GM21367 (cell line): ENCODE measurements at regions not wholly inside any gene's neighbourhood (a gene's known extent, or its start where the extent isn't known, plus 50 kb on each side); places are given as distances from the start of the nearest gene placed in this dataset.

Experiments
- ATAC-seq: cut with Tn5 transposase; IDR thresholded peaks from one replicate; pipeline ENCODE4 v1.9.1; 2021; ENCODE audit not compliant: unreplicated experiment

GRCh38 chr16:55954906-55955305, 79.7 kb upstream of the CES5A start:
- ATAC-seq, result no peak

DNA sequence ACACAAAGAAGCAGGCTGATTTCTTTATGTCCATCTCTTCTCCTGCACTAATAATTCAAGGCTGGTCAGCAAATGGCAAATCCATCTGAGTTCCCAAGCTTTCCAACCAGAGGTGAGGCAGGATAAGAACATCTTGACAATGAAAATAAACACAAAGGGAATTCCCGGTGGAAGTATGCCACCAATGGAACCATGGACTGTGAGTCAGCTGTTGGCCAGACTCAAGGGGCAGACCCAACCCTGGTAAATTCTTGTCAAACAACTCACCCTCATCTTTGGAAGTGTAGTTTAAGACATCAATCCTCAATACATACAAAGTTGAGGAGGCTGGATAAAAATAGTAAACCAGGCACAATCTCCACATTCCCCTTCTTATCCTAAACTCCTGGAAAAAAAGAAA, 74.3 kb upstream of the CES5A start:
- ATAC-seq, result no peak

- no peak for ATAC-seq
These were observed 73.1 kb upstream of the CES5A start for GRCh38 chr16:55948230-55948629.

- ATAC-seq, result no peak
These were observed 72.2 kb upstream of the CES5A start for GRCh38 chr16:55947366-55947765.

- ATAC-seq, result no peak
These were observed 69.2 kb upstream of the CES5A start for GRCh38 chr16:55944377-55944802.

GRCh38 chr16:55943267-55943666, 68.1 kb upstream of the CES5A start:
- no peak for ATAC-seq

- ATAC-seq, result no peak
These were observed 67.6 kb upstream of the CES5A start for GRCh38 chr16:55942821-55943220.

GRCh38 chr16:55941552-55941951, 66.4 kb upstream of the CES5A start:
- no peak for ATAC-seq

- no peak for ATAC-seq
These were observed 63.0 kb upstream of the CES5A start for GRCh38 chr16:55938126-55938525.

DNA sequence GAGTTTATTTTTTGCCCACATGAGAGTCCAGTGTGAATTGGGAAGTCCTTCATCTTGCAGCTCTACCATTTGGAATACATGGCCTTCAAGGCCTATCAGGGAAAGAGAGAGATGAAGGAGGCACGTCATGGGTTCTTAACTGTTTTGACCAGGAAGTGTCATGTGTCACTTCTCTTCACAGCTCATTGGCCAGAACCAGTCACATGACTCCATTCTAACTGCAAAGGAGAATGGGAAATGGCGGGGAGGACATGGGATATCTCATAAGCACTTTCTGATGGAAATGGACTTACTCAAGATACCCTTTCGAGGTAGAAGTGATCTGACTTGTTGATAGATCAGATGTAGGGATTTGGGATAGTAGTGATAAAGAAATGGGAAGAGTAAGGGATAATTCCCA, 57.9 kb upstream of the CES5A start:
- ATAC-seq, result no peak

DNA sequence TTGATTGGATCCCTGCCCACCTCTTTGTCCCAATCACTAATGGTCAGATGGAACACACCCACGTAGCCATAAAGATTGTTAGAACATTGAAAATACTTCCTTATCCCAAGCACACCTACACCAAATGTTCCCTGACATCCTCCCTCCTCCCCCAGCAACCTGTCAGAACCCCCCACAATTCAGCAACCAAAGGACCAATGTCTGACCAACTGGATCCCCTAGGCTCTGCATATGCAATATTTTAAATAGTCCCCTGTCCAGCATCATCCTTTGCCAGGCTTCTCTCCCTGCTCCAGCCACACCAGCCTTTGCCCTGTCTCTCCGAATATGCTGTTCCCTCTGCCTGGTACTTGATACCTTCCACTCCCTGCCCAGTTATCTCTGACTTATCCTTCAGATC, 54.9 kb upstream of the CES5A start:
- ATAC-seq, result no peak

DNA sequence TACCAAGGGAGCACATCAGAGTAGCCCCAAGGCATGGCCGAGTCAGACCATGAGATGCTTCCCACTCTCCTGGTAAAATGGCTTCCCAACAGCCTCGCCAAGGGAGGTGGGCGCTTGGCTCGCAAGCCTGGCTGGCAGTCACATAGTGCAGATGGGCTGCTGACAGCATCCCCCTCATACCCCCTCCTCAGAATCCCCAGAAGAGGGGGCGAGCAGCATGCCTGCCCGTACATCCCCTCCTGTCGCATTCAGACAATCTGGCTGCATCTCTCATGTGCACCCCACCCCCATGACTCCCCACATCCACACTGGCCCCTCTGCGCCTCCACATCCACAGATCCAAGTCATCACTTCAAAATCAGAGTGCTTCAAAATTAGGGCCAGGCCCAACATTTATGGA, 54.0 kb upstream of the CES5A start:
- no peak for ATAC-seq

- ATAC-seq, result no peak
These were observed 50.1 kb upstream of the CES5A start for GRCh38 chr16:55925242-55925641.
